Loucy (cell line): ENCODE measurements at regions not wholly inside any gene's neighbourhood (a gene's known extent, or its start where the extent isn't known, plus 50 kb on each side); places are given as distances from the start of the nearest gene placed in this dataset.

Source experiments
- EZH2phosphoT487 ChIP-seq: fragments of 200-600 bp; IDR thresholded peaks from 2 replicates; pipeline ENCODE4 v1.6.1; 2018; ENCODE audit warnings: antibody characterized with exemption, mild to moderate bottlenecking, moderate library complexity, borderline replicate concordance
- TF ChIP-seq, protein P1 (sequence below): fragments of 200-600 bp; sonication (generic); conservative IDR thresholded peaks from 2 replicates; pipeline ENCODE4 v1.5.1; 2014; ENCODE audit warnings: mild to moderate bottlenecking, antibody characterized with exemption, low read length

DNA sequence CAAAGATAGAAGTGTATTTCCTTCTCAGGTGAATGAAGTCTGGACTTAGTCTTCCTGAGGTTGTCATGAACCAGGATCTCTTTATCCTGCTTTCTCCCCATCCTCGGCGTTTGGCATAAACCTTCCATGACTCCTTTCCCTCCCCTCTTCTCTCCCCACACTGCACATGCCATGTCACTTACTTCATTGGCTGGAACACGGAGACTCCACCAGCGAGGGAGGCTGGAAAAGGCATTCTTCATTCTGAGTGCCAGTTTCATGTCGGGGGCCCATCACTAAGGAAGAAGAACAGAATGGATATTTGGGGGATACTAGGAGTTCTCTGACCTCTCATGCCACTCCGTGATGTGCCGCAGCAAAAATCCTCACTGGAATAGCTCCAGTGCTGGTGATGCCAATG is 105.6 kb downstream of the VCPKMT start:
- TF ChIP-seq, protein P1, sequence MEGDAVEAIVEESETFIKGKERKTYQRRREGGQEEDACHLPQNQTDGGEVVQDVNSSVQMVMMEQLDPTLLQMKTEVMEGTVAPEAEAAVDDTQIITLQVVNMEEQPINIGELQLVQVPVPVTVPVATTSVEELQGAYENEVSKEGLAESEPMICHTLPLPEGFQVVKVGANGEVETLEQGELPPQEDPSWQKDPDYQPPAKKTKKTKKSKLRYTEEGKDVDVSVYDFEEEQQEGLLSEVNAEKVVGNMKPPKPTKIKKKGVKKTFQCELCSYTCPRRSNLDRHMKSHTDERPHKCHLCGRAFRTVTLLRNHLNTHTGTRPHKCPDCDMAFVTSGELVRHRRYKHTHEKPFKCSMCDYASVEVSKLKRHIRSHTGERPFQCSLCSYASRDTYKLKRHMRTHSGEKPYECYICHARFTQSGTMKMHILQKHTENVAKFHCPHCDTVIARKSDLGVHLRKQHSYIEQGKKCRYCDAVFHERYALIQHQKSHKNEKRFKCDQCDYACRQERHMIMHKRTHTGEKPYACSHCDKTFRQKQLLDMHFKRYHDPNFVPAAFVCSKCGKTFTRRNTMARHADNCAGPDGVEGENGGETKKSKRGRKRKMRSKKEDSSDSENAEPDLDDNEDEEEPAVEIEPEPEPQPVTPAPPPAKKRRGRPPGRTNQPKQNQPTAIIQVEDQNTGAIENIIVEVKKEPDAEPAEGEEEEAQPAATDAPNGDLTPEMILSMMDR, result no peak
- TF ChIP-seq EZH2phosphoT487, result no peak
